ENCODE measurements at regions not wholly inside any gene's neighbourhood (a gene's known extent, or its start where the extent isn't known, plus 50 kb on each side); places are given as distances from the start of the nearest gene placed in this dataset.

DNA sequence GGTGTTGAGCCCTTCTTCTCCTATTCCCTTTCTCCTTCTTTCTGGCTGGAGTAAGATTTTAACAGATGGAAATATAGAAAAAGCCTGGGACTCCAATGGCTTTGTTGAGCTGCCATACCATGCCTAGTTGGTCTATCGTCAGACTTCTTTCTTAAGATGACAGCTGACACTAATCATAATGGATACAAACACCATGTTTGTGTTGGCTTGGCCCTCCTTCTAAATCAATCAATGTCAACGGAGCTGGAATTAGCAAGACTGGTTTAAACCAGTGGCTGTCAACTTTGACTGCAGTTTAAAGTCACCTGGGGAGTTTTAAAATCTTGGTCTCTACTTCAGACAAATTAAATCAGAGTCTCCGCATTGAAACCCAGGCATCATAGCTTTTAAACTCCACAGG, 264.5 kb upstream of the PRR16 start:
- TF ChIP-seq, protein P1, sequence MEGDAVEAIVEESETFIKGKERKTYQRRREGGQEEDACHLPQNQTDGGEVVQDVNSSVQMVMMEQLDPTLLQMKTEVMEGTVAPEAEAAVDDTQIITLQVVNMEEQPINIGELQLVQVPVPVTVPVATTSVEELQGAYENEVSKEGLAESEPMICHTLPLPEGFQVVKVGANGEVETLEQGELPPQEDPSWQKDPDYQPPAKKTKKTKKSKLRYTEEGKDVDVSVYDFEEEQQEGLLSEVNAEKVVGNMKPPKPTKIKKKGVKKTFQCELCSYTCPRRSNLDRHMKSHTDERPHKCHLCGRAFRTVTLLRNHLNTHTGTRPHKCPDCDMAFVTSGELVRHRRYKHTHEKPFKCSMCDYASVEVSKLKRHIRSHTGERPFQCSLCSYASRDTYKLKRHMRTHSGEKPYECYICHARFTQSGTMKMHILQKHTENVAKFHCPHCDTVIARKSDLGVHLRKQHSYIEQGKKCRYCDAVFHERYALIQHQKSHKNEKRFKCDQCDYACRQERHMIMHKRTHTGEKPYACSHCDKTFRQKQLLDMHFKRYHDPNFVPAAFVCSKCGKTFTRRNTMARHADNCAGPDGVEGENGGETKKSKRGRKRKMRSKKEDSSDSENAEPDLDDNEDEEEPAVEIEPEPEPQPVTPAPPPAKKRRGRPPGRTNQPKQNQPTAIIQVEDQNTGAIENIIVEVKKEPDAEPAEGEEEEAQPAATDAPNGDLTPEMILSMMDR (IDR thresholded peaks at IDR 0.05; ENCODE audit: low read depth, low read length, poor library complexity, severe bottlenecking), result no peak
- no peak for TF ChIP-seq EZH2phosphoT487 (IDR thresholded peaks at IDR 0.05; ENCODE audit: borderline replicate concordance, low read length)

All from DOHH2 (cell line).